Activated CD8-positive, alpha-beta memory T cell treated with anti-CD3 and anti-CD28 coated beads for 24 hours (primary cell): ENCODE measurements at regions not wholly inside any gene's neighbourhood (a gene's known extent, or its start where the extent isn't known, plus 50 kb on each side); places are given as distances from the start of the nearest gene placed in this dataset.
"Not testable (repeated sequence)": the region's sequence is repeated elsewhere in the genome, so short reads cannot be mapped to it uniquely, and the experiment has no call there.

Source experiments
- DNase-seq: peaks from one replicate; pipeline ENCODE4 v3.0.0-alpha.2; 2020

GRCh38 chr5:62752056-62752997, 173.7 kb downstream of the LRRC70 start:
- not testable (repeated sequence) for DNase-seq

GRCh38 chr5:62742207-62742606, 163.6 kb downstream of the LRRC70 start:
- DNase-seq: no peak

- no peak for DNase-seq
Measured at GRCh38 chr5:62741761-62742160, 163.1 kb downstream of the LRRC70 start.

- no peak for DNase-seq
Measured at GRCh38 chr5:62737766-62738165, 159.1 kb downstream of the LRRC70 start.

GRCh38 chr5:62732677-62733121, 154.1 kb downstream of the LRRC70 start:
- no peak for DNase-seq

- no peak for DNase-seq
Measured at GRCh38 chr5:62731022-62731421, 152.4 kb downstream of the LRRC70 start.

- DNase-seq: no peak
Measured at GRCh38 chr5:62729675-62730074, 151.1 kb downstream of the LRRC70 start.

GRCh38 chr5:62727861-62728260, 149.2 kb downstream of the LRRC70 start:
- DNase-seq: no peak

GRCh38 chr5:62727184-62727583, 148.6 kb downstream of the LRRC70 start:
- no peak for DNase-seq

- DNase-seq: no peak
Measured at GRCh38 chr5:62722360-62722759, 143.7 kb downstream of the LRRC70 start.

- DNase-seq: no peak
Measured at GRCh38 chr5:62720031-62720441, 141.4 kb downstream of the LRRC70 start.

- no peak for DNase-seq
Measured at GRCh38 chr5:62719061-62719720, 140.6 kb downstream of the LRRC70 start.

- no peak for DNase-seq
Measured at GRCh38 chr5:62718324-62718723, 139.7 kb downstream of the LRRC70 start.

GRCh38 chr5:62717301-62717933, 138.8 kb downstream of the LRRC70 start:
- no peak for DNase-seq

- DNase-seq: no peak
Measured at GRCh38 chr5:62714296-62714695, 135.7 kb downstream of the LRRC70 start.

GRCh38 chr5:62708481-62709325, 130.1 kb downstream of the LRRC70 start:
- no peak for DNase-seq

- DNase-seq: no peak
Measured at GRCh38 chr5:62707563-62707962, 128.9 kb downstream of the LRRC70 start.

- no peak for DNase-seq
Measured at GRCh38 chr5:62707131-62707530, 128.5 kb downstream of the LRRC70 start.

- DNase-seq: no peak
Measured at GRCh38 chr5:62705022-62705421, 126.4 kb downstream of the LRRC70 start.

GRCh38 chr5:62702126-62702525, 123.5 kb downstream of the LRRC70 start:
- DNase-seq: no peak

GRCh38 chr5:62701036-62701435, 122.4 kb downstream of the LRRC70 start:
- DNase-seq: no peak

GRCh38 chr5:62698756-62699155, 120.1 kb downstream of the LRRC70 start:
- no peak for DNase-seq

- DNase-seq: no peak
Measured at GRCh38 chr5:62695274-62695673, 116.7 kb downstream of the LRRC70 start.
